SK-N-SH (cell line): ENCODE measurements at regions not wholly inside any gene's neighbourhood (a gene's known extent, or its start where the extent isn't known, plus 50 kb on each side); places are given as distances from the start of the nearest gene placed in this dataset.

Experiments used
- CTCF ChIA-PET: fragments of 300-600, 350-600 bp; formaldehyde crosslinking; extraction: SDS; loops from one replicate; lab custom pipeline; 2021; lab: Yijun Ruan, JAX
- POLR2A ChIA-PET: fragments of 350-600 bp; sonication (Branson Sonifier 250); formaldehyde crosslinking; extraction: SDS; loops from one replicate; lab custom pipeline; 2020; ENCODE audit warnings: antibody characterized with exemption, inconsistent platforms; lab: Yijun Ruan, JAX
- DNase-seq: peaks from one replicate; pipeline ENCODE4 v3.0.0; 2012
- H2AFZ ChIP-seq: fragments of 200-600 bp; sonication (generic); 2 replicates; pipeline ENCODE4 v1.8.1; 2016; ENCODE audit warnings: antibody characterized with exemption, mild to moderate bottlenecking, low read depth
- H3F3A ChIP-seq: fragments of 200-600 bp; sonication (generic); replicated peaks from 2 replicates; pipeline ENCODE3; 2016; ENCODE audit warnings: antibody characterized with exemption, mild to moderate bottlenecking; ENCODE audit not compliant: insufficient read depth
- H3K27ac ChIP-seq, 2 experiments: fragments of 200-500 bp in 1 of 2; fragments of 200-600 bp in 1 of 2; sonication (Bioruptor generic) in 1 of 2; sonication (generic), shearing (Covaris generic) in 1 of 2; 2 replicates each; pipeline versions ENCODE4 v1.5.1 to v1.6.1; 2014 to 2016; ENCODE audit warnings: low read depth in 2 of 2, inconsistent platforms in 1 of 2, low read length in 1 of 2, mild to moderate bottlenecking in 1 of 2, mixed read lengths in 1 of 2
- H3K27me3 ChIP-seq: fragments of 200-600 bp; sonication (generic), shearing (Covaris generic); 2 replicates; pipeline ENCODE4 v1.6.1; 2016; ENCODE audit warnings: mixed run types; ENCODE audit not compliant: insufficient read depth
- H3K36me3 ChIP-seq, 2 experiments: fragments of 200-500 bp in 1 of 2; fragments of 200-600 bp in 1 of 2; sonication (Bioruptor generic) in 1 of 2; sonication (generic) in 1 of 2; replicated peaks in 1 of 2; 2 replicates each; pipeline versions ENCODE3 to v1.5.1; 2014 to 2016; ENCODE audit warnings: low read length in 1 of 2, mild to moderate bottlenecking in 1 of 2; ENCODE audit not compliant: insufficient read depth in 2 of 2, control insufficient read depth in 1 of 2
- H3K4me1 ChIP-seq, 2 experiments: fragments of 200-500 bp in 1 of 2; fragments of 200-600 bp in 1 of 2; sonication (Bioruptor generic) in 1 of 2; sonication (generic), shearing (Covaris generic) in 1 of 2; 2 replicates each; pipeline versions ENCODE4 v1.5.1 to v1.6.1; 2014 to 2016; ENCODE audit warnings: low read depth in 1 of 2, low read length in 1 of 2, mixed run types in 1 of 2; ENCODE audit not compliant: insufficient read depth in 2 of 2, control insufficient read depth in 1 of 2
- H3K4me2 ChIP-seq: fragments of 200-600 bp; sonication (generic), shearing (Covaris generic); 2 replicates; pipeline ENCODE4 v1.6.1; 2017; ENCODE audit warnings: mixed run types
- H3K4me3 ChIP-seq, 2 experiments: fragments of 200-500 bp in 1 of 2; fragments of 200-600 bp in 1 of 2; sonication (Bioruptor generic) in 1 of 2; sonication (generic), shearing (Covaris generic) in 1 of 2; 2 replicates each; pipeline versions ENCODE4 v1.5.1 to v1.8.1; 2014 to 2016; ENCODE audit warnings: low read depth in 2 of 2, inconsistent platforms in 1 of 2, low read length in 1 of 2, mild to moderate bottlenecking in 1 of 2, mixed read lengths in 1 of 2, moderate library complexity in 1 of 2
- H3K79me2 ChIP-seq: fragments of 200-600 bp; sonication (generic); 2 replicates; pipeline ENCODE4 v1.8.1; 2017; ENCODE audit warnings: mild to moderate bottlenecking; ENCODE audit not compliant: insufficient read depth
- H3K9ac ChIP-seq: fragments of 200-600 bp; sonication (generic); 2 replicates; pipeline ENCODE4 v1.6.1; 2017; ENCODE audit warnings: mixed run types
- H3K9me2 ChIP-seq: fragments of 200-600 bp; sonication (generic); 2 replicates; pipeline ENCODE4 v1.6.1; 2017; ENCODE audit warnings: mixed run types
- H3K9me3 ChIP-seq: fragments of 200-600 bp; sonication (generic); 2 replicates; pipeline ENCODE4 v1.6.1; 2017; ENCODE audit warnings: mixed run types, mild to moderate bottlenecking, moderate library complexity
- H4K20me1 ChIP-seq: fragments of 200-600 bp; sonication (generic); 2 replicates; pipeline ENCODE4 v1.6.1; 2017; ENCODE audit warnings: mild to moderate bottlenecking, mixed run types; ENCODE audit not compliant: insufficient read depth
- CHD2 ChIP-seq: fragments of 150-350 bp; IDR thresholded peaks from 2 replicates; pipeline ENCODE4 v1.6.1; 2018; ENCODE audit warnings: low read length; ENCODE audit not compliant: partially characterized antibody
- FOXJ3 ChIP-seq: sonication (generic); formaldehyde crosslinking; IDR thresholded peaks from 2 replicates; pipeline ENCODE4 v1.5.1; 2020; ENCODE audit warnings: mild to moderate bottlenecking, missing genetic modification reagents
- GABPA ChIP-seq: IDR thresholded peaks from 2 replicates; pipeline ENCODE4 v1.4.0; 2012; ENCODE audit warnings: low read depth, mild to moderate bottlenecking
- MXI1 ChIP-seq: IDR thresholded peaks from 2 replicates; pipeline ENCODE4 v1.6.1; 2012; ENCODE audit warnings: mild to moderate bottlenecking, low read depth, low read length, improper control_type of control experiment
- NFIC ChIP-seq: IDR thresholded peaks from 2 replicates; pipeline ENCODE4 v1.4.0; 2012; ENCODE audit warnings: borderline replicate concordance
- RCOR1 ChIP-seq: fragments of 150-350 bp; IDR thresholded peaks from 2 replicates; pipeline ENCODE4 v1.6.1; 2017; ENCODE audit warnings: antibody characterized with exemption, low read length
- RXRA ChIP-seq: IDR thresholded peaks from 2 replicates; pipeline ENCODE4 v1.4.0; 2012; ENCODE audit warnings: low read depth, mild to moderate bottlenecking, borderline replicate concordance
- SMC3 ChIP-seq: IDR thresholded peaks from 2 replicates; pipeline ENCODE4 v1.6.1; 2012; ENCODE audit warnings: low read depth, low read length, improper control_type of control experiment
- TCF12 ChIP-seq: IDR thresholded peaks from 2 replicates; pipeline ENCODE4 v1.4.0; 2012
- USF1 ChIP-seq: IDR thresholded peaks from 2 replicates; pipeline ENCODE4 v1.4.0; 2012; ENCODE audit warnings: low read depth, borderline replicate concordance
- USF2 ChIP-seq: fragments of 150-350 bp; IDR thresholded peaks from 2 replicates; pipeline ENCODE4 v1.6.1; 2017; ENCODE audit warnings: antibody characterized with exemption, low read length, low read depth, borderline replicate concordance
- YY1 ChIP-seq: IDR thresholded peaks from 2 replicates; pipeline ENCODE4 v1.4.0; 2012; ENCODE audit warnings: low read depth, mild to moderate bottlenecking
- WGBS: methylation state at CpG from one replicate; pipeline ENCODE4 v1.1.6; 2017; ENCODE audit warnings: low lambda C conversion rate; 5-methylcytosine and 5-hydroxymethylcytosine counted together
- TF ChIP-seq, protein P1 (sequence below): IDR thresholded peaks from 2 replicates; pipeline ENCODE4 v1.6.1; 2012; ENCODE audit warnings: mild to moderate bottlenecking, low read depth, low read length, moderate library complexity
- TF ChIP-seq, protein P2 (sequence below): fragments of 150-350 bp; IDR thresholded peaks from 2 replicates; pipeline ENCODE4 v1.6.1; 2016; ENCODE audit warnings: mild to moderate bottlenecking, low read depth, low read length

DNA sequence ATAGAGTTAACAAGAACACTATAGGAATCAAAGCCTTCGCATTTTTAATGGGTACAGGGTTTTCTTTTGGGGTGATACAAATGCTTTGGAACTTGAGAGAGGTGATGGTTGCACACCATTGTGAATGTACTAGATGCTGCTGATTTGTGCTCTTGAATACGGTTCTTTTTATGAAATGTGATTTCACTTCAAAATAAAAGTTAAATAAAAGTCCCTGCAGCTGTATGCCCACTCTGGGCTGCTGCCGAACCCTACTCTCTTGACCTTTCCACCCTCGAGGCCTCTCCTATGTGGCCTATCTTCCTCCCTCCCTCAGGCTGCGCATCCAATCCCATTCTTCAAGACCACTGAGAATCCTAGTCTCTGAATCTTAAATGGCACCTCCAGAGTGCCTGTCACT, 168.5 kb upstream of the AJAP1 start:
- H3K27me3 ChIP-seq, result no peaks in the 10 kb centered on the region
- H3K9me2 ChIP-seq, result no peaks in the 10 kb centered on the region
- H3K4me3 ChIP-seq, result no peak overlapping the region
- DNase-seq, result no peak
- no peak overlapping the region for H2AFZ ChIP-seq
- no peaks in the 10 kb centered on the region for H3K4me1 ChIP-seq
- H3F3A ChIP-seq, result no peaks in the 10 kb centered on the region
- CTCF ChIA-PET, result no interaction called here
- H3K9ac ChIP-seq, result no peak overlapping the region
- H3K9me3 ChIP-seq, result no peaks in the 10 kb centered on the region
- WGBS, result 21% methylated on average over 5 of the region's 5 CpGs
- no peaks in the 10 kb centered on the region for H3K36me3 ChIP-seq
- TF ChIP-seq USF2 (no peak), MXI1 (no peak), NFIC (no peak), RCOR1 (no peak), SMC3 (no peak), USF1 (no peak), GABPA (no peak), CHD2 (no peak), RXRA (no peak), YY1 (no peak), TCF12 (no peak), FOXJ3 (CRISPR knock-in tag) (no peak)
- TF ChIP-seq, protein P1, sequence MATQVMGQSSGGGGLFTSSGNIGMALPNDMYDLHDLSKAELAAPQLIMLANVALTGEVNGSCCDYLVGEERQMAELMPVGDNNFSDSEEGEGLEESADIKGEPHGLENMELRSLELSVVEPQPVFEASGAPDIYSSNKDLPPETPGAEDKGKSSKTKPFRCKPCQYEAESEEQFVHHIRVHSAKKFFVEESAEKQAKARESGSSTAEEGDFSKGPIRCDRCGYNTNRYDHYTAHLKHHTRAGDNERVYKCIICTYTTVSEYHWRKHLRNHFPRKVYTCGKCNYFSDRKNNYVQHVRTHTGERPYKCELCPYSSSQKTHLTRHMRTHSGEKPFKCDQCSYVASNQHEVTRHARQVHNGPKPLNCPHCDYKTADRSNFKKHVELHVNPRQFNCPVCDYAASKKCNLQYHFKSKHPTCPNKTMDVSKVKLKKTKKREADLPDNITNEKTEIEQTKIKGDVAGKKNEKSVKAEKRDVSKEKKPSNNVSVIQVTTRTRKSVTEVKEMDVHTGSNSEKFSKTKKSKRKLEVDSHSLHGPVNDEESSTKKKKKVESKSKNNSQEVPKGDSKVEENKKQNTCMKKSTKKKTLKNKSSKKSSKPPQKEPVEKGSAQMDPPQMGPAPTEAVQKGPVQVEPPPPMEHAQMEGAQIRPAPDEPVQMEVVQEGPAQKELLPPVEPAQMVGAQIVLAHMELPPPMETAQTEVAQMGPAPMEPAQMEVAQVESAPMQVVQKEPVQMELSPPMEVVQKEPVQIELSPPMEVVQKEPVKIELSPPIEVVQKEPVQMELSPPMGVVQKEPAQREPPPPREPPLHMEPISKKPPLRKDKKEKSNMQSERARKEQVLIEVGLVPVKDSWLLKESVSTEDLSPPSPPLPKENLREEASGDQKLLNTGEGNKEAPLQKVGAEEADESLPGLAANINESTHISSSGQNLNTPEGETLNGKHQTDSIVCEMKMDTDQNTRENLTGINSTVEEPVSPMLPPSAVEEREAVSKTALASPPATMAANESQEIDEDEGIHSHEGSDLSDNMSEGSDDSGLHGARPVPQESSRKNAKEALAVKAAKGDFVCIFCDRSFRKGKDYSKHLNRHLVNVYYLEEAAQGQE, result no peak
- TF ChIP-seq, protein P2, sequence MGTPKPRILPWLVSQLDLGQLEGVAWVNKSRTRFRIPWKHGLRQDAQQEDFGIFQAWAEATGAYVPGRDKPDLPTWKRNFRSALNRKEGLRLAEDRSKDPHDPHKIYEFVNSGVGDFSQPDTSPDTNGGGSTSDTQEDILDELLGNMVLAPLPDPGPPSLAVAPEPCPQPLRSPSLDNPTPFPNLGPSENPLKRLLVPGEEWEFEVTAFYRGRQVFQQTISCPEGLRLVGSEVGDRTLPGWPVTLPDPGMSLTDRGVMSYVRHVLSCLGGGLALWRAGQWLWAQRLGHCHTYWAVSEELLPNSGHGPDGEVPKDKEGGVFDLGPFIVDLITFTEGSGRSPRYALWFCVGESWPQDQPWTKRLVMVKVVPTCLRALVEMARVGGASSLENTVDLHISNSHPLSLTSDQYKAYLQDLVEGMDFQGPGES, result no peak
- H4K20me1 ChIP-seq, result no peaks in the 10 kb centered on the region
- H3K79me2 ChIP-seq, result no peaks in the 10 kb centered on the region
- no peak overlapping the region for H3K4me2 ChIP-seq
- POLR2A ChIA-PET, result no interaction called here
- H3K27ac ChIP-seq, result no peak overlapping the region
